Suppressor macrophage treated with lipopolysaccharide for 1 hour (primary cell): ENCODE measurements at regions not wholly inside any gene's neighbourhood (a gene's known extent, or its start where the extent isn't known, plus 50 kb on each side); places are given as distances from the start of the nearest gene placed in this dataset.
"Not testable (repeated sequence)": the region's sequence is repeated elsewhere in the genome, so short reads cannot be mapped to it uniquely, and the experiment has no call there.

ENCODE experiments used
- DNase-seq, 3 donors: peaks; one replicate each; pipeline ENCODE4 v3.0.0-alpha.2; 2020 to 2022

DNA sequence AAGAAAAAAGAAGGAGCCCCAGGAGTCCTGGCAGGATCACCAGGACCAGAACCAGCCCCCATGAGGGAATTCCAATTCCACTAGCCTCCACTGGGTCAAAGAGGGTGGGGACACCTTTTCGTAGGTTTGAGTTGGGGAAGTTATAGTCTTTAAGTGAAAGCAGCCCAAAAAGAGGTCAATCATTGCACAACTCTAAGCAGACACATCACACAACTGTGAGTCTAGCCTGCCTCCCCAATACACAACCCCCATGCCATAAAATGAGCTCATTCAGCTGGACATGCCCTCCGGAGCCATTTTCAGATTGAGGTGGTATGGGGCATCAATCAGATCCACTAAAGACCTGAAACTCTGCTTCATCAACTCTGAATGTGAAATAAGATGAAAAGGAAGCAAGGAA is 179.9 kb downstream of the NPHP4 start:
- DNase-seq: no peak

- no peak for DNase-seq
Measured at GRCh38 chr1:5811419-5811818, 180.8 kb downstream of the NPHP4 start.

DNA sequence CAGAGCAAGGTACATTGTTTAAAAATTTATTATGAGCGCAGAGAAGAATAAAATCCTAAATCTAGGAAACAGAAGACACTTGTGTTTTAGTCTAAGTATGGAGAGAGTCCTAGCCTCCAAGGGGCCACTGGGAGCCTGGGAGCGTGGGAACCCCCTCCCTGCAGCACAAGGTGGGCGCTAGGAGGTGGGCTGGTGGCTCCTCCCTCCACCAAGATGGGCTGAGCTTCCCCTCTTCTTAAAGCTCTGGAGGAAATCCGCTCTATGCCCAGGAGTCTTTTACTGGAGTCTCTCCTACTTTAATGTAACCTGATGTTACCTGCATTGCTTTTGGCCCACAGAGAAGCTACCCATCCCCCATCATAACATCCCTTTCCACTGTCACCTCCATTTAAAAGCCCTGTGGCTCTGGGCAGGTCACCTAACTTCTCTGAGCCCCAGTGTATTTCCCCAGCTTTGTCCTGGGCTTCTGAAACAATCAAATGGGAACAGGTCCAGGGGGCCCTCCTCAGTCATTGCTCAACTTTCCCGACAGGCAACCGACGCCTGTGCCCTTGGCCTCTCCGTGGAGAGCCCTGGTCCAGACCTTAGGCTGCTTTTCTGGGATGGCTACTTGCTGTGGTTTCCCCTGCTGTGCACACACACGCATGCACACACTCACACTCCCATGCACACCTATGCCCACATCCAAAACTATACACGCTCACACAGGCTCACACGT is 181.5 kb downstream of the NPHP4 start:
- DNase-seq: no peak

DNA sequence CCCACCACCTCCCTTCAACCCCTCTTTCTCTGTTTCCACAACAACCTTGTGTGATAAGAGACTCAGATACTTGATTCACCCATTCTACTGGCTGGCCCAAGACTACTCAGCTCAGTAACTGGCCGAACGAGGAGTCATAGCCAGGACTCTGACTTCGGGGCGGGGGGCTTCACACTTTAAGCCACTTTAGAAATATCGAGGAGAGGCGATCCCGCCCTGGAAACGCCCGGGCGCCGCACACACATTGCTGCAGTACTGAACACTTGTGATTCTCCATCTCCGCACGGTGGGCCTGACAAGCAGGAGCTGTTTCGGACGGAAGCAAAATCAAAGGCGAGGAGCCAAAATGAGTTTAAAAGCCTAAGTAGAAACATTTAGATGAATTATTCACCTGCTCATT is 182.1 kb downstream of the NPHP4 start:
- DNase-seq: no peak

GRCh38 chr1:5809207-5809788 is 182.9 kb downstream of the NPHP4 start:
- no peak for DNase-seq

GRCh38 chr1:5803851-5804250 is 188.4 kb downstream of the NPHP4 start:
- no peak for DNase-seq

DNA sequence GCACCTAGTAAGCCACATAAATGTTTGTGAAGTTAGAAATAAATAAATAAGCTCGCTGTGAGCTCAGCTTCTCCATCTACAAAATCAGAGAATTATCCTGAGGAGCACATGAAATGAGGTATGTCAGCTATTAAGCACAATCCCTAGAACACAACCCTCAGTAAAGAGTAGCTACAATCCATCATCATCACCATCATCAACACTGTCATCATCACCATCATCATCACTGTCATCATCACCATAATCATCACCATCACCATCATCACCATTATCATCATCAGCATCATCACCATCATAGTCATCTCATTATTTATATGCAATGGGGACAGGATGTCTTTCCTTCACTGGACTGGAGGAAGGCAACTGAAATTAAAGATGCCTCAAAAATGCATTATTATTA is 189.6 kb downstream of the NPHP4 start:
- no peak for DNase-seq

GRCh38 chr1:5798904-5799303 is 193.3 kb downstream of the NPHP4 start:
- DNase-seq: no peak

- DNase-seq: no peak
Measured at GRCh38 chr1:5798151-5798730, 194.0 kb downstream of the NPHP4 start.

GRCh38 chr1:5796028-5796427 is 196.2 kb downstream of the NPHP4 start:
- no peak for DNase-seq

GRCh38 chr1:5794279-5794678 is 197.9 kb downstream of the NPHP4 start:
- no peak for DNase-seq

DNA sequence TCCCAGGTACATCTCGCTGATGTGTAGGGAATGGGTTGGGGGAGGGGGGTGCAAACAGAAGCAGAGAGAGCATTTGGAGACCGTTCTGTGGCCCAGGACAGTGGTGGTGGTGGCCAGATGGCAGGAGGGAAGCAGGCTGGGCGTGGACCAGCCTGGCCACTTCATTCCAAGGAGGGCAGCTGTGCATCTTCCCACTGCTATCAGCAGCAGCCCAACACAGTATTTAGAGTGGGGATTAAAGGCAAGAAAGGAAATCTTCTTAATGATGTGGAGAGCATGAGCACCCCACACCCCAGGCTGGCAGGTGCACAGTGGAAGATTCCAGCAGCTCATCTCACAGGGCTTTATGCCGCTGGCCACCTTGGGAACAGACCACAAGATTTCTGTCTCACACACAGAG is 198.7 kb downstream of the NPHP4 start:
- DNase-seq: no peak

- DNase-seq: no peak
Measured at GRCh38 chr1:5781079-5781478, 211.1 kb downstream of the NPHP4 start.

DNA sequence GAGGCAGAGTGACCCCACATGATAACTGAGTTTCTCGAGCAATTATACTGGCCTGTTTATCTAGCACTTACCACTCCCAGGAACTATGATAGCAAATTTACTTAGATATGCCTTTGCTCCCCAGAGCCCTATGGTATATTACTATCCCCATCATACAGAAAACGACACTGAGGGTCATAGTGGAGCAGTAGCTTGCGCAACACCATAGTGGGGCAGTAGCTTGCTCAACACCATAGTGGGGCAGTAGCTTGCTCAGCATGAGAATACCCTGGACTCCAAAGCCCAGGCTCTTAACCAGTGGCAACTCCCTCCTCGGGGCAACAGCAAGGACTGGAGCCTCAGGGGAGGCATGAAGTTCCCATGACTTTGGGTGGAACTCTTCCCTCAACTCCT is 211.9 kb downstream of the NPHP4 start:
- no peak for DNase-seq

- no peak for DNase-seq
Measured at GRCh38 chr1:5779608-5780323, 212.5 kb downstream of the NPHP4 start.

GRCh38 chr1:5776035-5776550 is 216.1 kb downstream of the NPHP4 start:
- DNase-seq: no peak

DNA sequence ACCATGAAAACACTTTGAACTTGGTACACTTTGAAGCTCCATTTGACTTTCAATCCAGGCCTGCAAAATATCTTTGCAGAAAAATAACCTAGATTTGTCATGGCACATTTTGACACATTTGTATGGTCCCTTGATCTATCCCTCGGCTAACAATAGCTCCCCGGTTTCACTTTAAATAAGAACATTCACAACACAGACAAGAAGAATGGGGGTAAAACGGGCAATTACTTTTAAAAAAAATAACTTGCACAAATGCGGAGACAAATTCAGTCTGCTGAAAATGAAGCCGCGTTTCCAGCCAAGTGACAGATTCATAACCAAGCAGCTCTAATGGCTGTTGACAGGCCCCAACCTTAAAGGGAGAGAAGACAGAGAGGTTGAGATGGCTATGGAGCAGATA is 218.2 kb downstream of the NPHP4 start:
- no peak for DNase-seq

DNA sequence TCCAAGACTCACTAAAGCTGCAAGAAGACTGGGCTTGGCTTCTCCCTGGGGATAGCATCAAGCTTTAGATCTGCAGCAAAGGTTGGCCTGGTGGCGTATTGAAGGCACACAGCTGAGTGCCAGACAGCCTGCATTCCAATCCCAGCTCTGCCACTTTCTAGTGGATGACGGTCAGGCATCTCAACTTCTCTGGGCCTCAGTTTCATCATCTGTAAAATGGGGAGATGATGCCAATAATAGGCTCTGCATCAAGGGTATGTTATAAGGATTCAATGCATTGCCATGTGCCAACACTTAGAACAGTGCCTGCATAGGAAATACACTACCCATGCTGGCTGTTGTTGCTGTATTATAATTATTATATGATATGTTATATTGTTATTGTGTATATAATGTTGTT is 220.4 kb downstream of the NPHP4 start:
- no peak for DNase-seq

DNA sequence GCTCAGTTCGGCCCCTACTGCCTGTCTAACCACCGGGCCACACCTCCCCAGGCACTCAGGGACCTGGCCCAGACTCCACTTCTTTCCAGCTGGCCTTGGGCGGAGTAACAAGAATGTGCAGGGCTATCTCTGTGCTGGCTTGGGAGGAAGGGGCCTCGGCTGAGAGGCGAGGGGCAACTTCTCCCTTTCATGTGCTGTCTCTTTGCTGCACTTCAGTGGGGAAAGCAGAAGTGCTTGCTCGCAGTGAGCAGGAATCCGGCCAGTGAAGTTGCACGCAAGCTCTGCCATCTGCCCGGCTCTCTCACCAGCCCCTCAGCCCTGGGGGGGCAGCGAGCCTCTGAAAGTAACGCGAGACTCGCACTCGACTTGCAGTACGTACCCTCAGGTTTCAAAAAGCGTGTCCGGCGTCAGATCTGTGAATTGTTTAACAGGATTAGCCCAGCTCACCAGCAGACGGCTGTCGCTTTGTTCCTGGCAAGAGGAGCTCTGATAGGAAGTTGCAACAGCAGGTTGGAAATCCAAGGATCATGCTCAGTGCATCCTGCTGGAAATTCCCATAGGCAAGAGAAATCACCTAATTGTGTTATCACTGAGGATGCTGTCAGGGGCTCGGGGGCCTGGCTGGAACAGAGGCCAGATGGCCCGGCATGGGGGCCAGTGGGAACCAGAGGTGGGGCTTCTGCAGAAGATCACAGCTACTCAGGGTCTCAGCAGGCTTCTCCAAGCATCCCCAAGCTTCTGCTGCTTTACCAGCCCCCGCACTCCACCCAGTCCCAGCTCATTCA is 221.1 kb downstream of the NPHP4 start:
- DNase-seq: peak in 2 of 3 donors; percentile 48 to 59

- no peak for DNase-seq
Measured at GRCh38 chr1:5769760-5770159, 222.5 kb downstream of the NPHP4 start.

GRCh38 chr1:5769146-5769545 is 223.1 kb downstream of the NPHP4 start:
- DNase-seq: no peak

DNA sequence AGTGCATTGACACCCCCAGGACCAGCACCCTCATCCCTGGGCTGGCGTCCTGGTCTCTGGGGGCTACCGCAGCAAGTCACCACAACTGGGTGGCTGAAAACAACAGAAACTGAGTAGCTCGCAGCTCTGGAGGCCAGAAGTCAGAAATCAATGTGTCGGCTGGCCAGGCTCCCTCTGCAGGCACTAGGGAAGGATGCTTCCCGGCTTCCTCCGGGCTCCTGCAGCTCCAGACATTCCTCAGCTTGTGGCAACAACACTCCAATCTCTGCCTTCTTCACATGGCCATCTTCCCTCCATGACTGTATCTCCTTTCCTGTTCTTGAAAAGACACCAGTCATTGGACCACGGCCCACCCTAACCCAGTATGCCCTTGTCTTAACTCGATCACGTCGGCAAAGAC is 224.2 kb downstream of the NPHP4 start:
- no peak for DNase-seq

DNA sequence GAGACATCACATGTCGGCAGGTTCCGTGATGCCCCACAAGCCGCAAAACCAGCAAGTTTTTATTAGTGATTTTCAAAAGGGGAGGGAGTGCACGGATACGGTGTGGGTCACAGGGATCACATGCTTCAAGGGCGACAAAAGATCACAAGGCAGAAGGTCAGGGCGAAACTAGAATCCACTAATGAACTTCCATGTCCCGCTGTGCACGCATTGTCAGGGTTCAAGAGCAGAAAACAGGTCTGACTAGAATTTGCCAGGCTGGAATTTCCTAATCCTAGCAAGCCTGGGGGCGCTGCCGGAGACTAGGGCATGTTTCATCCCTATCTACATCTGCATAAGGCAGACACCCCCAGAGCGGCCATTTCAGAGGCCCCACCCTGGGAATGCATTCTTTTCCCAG is 225.2 kb downstream of the NPHP4 start:
- not testable (repeated sequence) for DNase-seq
